ENCODE measurements at regions not wholly inside any gene's neighbourhood (a gene's known extent, or its start where the extent isn't known, plus 50 kb on each side); places are given as distances from the start of the nearest gene placed in this dataset.

DNA sequence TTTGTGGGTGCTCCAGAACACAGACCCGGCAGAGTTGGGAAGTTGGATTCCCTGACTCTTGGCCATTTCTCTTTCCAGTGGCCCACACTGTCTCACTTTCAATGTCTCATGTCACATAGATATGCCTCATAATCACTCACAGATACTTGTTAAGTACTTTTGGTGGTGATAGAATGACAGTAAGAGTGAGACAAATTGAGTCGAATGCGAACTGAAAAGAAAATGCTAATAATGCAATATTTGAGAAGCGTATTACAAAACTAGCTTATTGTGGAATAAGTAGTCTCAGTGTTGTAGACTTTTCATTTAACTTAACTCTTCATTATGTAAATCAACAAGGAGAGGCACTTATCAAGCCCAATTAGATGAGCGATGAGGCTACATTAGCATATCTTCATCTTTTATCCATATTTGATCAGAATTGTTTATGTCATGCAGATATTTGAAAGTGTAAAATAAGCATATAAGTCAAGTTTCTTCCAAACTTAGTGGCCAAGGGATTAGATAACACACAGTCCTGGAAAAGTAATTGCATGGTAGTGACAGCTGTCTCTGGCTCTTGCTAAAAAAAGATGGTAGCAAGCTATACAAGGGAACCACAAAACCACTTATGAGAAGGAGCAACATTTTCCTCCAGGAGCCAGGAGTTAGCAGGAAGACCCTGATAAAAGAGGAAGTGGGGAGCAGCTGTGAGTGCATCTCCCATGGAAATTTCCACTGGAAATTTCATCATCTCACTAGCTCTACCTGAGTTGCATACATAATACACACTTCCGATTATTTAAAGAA lies 243.6 kb downstream of the ARRDC4 start:
- DNase-seq: no peak

DNA sequence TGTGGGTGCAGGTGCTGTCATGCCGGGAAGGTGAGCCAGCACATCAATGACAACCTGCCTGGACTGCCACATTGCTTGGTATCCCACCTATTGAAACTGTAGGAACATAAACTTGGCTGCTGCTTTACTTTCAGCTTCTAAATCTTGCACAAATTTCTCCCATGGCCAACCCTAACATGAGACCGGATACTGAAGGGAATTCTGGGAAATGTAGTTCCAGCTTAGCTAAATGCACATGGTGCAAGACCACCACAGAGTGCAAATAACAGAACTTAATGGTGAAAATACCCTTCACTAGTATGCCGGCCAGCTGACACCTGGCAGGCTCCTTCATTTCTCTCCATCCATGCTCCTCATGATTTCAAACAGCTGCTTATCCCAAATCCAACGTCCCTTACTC lies 247.4 kb downstream of the ARRDC4 start:
- DNase-seq: no peak

DNA sequence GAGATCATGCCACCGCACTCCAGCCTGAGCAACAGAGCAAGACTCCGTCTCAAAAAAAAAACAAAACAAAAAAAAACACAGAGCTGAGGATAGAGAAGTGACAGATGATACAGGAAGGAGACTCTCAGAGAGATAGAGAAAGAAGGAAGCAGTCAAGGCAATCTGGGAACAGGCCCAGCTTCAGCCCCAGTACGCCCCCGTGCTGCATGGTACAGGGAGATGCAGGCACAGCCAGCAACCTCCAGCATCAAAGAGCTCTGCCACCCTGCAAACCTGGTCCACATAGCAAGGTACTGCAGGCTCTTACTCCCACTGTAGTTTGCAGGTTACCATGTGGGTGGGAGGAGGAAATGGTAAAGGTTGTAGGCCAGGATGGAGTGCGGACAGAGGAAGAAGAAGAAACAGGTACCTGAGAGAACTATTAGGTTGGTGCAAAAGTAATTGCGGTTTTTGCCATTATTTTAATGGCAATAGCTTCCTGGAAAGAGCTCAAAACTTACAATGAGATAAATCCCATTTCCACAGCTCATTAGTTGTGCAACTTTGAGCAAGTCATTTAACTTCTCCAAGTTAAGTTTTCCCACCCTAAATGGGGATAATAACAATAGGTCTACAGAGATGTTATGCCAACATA lies 253.0 kb downstream of the ARRDC4 start:
- DNase-seq: no peak

DNA sequence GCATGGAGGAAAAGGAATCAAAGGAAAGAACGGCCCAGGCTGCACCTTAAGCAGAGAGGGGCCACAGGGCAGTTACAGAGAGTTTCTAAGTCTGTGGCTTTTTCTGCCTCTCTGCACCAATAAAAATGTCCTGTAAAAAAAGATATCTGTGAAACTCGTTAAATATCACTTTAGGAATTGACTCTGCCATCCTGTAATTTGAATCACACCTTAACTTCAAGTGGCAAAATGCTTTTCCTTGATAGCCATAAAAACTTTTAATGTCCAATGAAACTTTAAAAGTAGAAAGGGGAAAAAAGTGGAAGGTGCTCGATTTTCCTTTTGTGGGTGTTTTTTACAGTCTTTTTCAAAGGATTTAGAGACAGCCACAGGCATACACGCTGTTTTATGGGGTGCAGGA lies 255.7 kb downstream of the ARRDC4 start:
- no peak for DNase-seq

DNA sequence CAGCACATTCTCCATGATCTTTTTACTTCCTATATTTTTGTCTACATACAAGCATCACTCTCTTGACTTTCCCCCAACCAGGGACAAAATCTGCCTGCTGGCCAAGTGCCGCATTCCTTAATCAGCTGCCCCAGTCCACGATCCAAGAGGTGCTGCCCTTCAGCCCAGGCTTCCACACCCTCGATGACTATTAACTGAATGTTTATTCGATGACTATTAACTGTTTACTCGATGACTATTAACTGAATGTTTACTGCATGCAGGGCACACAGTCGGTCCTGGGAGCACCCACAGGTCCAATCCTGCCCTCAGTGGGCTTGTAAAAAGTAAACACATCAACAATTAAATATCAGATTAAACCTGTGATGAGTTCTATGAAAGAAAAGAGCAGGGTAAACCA lies 256.9 kb downstream of the ARRDC4 start:
- no peak for DNase-seq

DNA sequence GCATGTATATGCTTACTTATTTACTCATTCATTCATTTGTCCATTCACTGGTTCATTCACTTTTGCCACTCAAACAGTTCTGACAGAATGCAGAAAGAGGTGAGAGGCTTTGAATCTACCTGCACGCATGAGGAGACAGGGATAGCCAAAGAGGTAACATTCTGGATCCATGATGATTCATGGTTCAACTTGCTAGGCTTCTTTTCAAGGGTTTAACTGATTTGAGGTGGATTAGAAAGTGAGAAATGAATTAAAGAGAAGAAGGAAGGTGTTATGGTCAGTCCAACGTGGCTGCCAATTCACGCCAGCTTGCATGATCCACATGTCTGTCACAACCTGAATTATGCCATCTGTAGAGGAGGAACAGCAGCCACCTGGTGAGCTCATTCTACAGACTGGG lies 260.6 kb downstream of the ARRDC4 start:
- no peak for DNase-seq

DNA sequence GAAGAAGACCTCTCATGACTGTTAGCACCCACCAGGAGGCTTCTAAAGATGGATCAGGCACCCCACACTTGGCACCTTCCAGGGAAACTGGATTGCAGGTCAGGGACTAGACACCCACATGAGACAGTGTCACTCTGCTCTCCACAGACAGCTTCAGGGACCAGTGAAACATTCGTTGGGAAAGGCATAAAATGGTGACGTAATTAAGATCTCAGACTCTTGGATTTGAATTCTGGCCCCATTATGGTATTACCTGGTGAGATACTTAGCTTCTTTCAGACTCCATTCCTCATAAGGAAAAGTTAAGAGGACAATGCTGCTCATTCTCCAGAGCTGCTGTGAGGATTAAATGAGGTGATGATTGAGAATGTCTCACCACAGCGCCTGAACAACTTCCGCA lies 261.1 kb downstream of the ARRDC4 start:
- no peak for DNase-seq

DNA sequence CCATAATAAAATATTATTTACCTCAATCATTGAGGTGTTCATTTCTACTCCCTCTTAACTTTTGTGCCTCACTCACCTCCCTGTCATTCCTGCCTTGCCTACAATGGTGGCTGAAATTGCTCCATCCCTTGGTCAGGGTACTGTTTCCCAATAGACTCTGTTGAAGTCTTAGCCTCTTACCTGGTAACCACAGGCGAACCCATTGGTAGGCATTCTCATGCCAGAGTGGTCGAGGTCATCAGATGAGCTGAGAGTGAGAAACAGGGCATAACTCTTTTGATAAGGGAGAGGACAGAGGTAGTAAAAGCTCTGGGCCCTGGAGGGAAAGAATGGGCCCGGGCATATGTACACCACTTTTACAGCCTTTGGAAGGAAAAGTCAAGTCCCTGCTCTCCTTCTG lies 265.6 kb downstream of the ARRDC4 start:
- DNase-seq: no peak

DNA sequence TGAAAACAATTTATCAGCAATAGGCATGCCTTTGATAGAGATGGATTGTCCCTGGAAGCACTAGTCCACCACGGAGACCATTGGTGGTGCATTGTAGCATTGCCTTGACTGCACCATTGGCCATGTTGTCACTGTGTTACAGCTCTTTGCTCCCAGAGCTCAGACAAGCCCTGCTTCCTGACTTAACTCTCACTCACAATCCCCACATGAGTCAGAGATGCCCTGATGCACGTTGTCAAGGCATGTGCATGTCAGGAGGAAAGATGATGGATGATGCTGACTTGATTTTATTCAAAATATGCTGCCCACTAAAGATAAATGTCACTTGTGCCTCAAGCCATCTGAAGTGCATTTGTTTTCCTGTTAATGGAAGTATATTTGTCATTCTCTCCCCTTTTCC lies 266.1 kb downstream of the ARRDC4 start:
- DNase-seq: no peak

DNA sequence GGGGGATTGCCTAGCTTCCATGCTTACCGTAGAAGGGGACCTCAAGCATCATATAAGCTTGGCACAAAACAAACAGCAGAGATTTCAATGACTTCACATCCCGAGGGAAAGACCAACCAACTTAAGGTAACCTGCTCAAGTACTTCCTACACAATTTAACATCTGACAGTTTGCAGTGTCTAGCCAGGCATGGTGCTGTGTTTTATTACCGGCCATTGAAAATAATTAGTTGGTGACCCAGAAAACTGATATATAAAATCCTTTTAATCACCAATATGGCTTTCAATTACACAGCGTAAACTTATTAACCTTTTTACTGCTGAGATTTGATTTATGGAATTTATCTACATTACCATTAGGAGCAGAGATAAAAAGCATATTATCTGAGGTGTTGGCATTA lies 268.3 kb downstream of the ARRDC4 start:
- no peak for DNase-seq

DNA sequence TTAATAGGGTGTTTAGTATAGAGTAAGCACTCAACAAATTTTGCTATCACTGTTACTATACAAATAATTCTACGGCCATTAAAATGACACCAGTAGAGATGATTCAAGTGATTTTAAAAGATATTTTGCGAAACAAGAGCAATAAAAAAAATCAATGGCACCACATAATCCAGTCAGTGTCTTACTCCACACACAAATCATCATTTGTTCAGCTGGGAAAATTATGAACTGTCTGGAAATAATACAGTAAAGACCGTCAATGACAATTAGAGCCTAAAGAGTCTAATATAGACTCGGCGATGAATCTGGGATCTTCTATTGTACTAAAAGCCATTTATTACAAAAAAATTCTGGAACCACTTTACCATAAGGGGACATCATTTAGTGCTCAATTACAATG lies 270.5 kb downstream of the ARRDC4 start:
- no peak for DNase-seq

DNA sequence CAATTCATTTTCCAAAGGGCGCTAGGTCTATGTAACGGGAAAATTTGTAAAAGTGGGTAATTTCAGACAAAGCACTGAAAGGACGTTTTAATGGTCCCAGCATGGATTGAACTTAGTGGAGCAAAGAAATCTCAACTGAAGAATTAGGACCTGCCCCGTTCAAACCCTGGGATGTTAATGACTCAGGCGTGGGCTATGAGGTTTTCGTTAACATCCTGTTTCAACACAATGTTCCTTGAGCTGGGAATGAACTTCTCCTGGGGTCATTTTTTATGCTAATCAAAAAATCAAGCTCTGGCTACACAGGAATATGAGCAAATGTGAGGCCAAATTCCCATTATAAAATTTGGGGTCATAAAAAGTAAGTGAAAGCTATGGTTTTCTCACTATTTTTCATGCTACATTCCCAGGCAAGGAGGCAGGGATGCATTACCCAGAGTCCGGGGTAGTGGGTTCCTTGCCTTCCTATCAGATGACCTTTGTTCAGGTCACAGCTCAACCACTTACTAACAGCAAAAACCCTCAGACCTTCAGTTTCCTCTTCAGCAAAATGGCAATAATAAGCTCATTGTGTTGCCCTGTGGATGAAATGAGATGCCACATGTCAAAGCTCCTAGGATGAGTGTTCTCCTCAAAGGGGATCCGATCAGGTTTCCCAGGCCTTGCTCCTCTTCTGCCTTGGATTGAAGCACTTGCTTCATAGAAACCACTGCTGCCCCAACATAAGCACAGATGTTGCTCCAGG lies 271.4 kb downstream of the ARRDC4 start:
- DNase-seq: no peak

DNA sequence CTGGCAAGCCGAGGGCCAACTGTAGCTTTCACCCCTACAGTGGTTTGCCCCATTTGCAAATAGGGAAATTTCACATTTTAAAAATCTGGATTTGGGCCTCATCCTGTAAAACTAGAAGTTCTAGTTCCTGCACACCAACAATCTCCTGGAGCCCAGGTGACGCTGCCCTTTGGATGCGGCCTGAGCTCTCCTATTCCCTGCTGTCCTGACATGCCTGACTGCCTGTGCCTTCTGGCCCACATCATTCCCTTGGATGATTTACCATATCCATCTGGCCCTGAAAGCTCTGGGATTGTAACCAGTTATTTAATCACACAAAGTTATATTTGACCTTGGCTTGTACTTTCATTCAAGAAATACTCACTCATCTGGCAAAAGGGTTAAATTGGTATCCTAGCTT lies 272.3 kb downstream of the ARRDC4 start:
- DNase-seq: no peak

DNA sequence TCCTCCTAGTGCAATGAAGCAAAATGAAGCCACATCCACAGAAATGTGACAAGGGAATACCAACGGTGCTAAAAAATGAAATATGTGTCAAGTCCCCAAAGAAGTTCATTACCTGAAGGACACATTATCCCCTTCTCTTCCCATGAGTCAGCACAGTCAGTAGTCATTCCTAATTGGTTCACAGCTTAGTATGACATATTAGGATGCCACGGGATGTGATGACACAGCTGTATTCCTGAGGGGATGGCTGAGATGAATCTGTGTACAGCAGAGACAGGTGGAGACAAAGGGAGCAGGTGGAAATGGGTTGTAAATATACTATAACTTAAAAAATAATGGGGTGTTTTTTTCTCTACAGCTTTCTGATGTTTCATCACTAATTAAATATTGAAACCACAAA lies 273.4 kb downstream of the ARRDC4 start:
- no peak for DNase-seq

DNA sequence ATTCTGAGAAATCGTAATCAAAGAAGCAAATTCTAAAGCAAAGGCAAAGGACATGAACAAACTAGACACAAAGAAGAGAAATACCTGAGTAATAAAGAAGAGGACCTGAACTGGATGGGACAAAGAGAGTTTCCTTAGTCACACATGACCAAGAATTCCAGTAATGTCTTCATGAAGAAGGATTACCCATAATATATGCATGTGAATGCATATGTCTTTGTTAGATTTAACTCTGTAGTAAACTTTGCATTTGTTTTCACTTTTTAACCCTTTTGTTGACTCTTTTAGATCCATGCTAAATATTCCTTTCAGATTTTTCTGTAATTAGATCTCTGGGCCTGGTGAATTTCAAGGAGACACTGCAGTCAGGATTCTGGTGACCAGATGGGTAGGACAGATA lies 279.8 kb downstream of the ARRDC4 start:
- DNase-seq: no peak

DNA sequence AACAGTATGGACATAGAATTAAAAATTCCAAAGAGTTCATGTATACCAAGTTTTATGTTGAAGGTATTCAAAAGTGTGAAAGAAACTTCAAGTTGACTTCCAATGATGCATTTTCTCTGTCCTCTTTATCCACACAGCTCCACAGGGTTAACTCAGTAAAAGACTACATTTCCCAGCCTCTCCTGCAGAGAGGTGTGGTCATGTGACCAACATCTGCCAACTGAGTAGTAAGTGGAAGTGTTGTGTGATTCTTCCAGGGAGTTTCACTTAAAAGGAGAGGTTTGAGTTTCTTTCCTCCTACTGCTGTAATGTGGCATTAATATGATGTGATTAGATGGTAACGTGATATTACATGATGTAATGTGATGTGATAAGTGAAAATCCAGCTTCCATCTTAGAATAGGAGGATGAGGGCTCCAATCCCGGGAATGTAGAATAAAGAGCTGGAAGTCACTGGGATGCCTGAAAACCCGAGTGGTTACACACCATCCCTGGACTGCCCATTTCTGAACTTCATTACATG lies 280.6 kb downstream of the ARRDC4 start:
- no peak for DNase-seq

DNA sequence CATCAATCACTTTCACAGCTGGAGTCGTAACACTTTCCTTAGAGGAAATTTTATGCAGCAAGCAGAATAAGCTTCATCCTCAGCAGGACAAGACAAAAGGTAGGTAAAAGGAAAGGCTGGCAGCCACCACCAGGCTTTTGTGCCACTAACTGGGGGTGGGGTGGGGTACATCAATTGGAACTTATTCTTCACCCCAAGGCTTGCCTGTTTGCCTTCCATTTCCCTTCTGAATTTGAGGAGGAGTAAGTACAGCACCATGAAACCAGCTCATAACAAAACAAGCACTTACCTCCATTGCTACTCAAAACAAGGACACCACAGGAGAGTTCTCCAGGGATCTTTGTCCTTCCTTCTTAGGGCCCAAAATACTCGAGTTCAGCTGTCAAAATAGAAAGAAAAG lies 296.8 kb downstream of the ARRDC4 start:
- DNase-seq: no peak

DNA sequence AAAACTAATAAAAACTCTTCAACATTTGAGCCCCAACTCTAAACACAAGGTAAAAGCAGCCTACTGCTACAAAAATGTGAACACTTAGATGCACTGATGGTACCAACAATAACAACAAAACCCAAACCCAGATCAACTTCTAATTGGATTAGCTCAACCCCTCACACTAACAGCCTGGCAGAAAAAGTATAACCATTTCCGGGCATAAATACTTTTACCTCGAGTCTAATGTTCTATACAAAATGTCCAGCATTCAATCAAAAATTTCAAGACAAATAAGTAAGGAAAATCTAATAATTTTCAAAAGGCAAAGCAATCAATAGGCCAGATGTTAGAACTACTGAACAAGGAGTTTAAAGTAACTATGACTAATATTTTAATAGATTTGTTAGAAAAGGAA lies 303.3 kb downstream of the ARRDC4 start:
- no peak for DNase-seq

DNA sequence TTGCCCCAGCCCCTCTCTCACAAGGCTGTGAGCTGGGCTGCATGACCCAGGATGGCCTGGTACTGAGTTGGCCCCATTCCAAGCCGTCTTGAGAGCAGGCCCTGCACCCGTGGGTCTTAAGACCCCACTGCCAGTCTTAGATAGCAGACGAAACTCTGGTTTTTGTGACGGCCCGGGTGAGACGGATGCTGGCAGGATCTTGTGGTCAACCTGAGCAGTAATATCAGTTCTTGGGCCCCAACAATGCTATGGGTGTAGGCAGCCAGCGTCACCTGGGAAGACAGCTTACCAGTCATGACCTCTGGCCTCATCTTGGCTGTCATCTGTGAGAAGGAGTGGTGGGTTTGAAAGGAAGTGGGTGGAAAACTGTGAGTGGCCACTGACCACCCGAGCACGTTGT lies 305.8 kb downstream of the ARRDC4 start:
- no peak for DNase-seq

DNA sequence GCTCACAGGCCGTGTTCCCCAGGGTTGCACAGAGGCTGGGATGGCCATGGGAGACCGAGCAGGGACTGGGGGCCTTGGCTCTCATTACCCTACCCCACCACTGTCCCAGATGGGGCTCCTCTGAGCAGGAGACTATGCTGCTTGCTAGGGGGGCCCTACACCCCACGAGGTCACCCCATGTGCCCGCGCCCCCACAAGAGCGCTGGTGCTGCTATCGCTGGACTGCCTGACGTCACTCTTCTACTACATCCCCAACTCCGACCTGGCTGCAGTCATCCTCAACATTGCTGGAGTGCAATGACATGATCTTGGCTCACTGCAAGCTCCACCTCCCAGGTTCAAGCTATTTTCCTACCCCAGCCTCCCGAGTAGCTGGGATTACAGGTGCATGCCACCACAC lies 307.7 kb downstream of the ARRDC4 start:
- DNase-seq: no peak

DNA sequence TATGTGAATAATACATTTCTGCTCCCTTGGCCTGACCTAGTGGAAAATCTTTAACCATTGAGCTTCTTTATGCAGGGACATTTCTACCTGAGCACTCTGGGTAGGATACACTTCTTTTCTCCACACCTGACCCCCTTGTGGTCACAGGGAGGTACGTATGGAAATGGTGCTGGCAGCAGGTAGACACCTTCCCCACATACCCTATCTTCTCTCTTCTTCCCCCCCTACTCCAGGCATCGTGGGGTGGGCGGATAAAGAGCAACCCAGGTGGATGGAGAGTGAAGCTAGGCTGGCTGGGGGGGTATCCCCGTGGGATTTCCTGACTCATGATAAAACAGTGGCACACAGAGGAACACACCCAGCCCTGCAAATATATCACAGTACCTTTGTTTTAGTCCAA lies 312.1 kb downstream of the ARRDC4 start:
- no peak for DNase-seq

DNA sequence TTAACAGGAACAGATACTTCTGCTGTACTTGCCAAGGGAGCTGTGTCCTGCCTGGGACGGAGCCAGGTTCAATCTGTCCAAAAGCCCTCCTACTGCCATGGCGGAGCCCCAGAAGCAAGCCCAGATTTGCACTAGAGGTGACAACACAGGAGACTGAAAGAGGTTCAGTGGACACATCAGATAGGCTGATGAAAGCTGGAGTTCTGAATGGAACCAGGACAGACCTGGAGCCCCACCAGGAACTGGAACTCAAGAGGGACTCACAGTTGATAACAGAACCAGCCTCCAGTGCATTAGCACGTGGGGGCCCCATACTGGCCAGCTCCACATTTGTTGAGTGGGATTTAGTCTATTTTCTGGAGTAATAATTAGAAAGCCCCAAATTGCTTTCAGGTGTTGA lies 315.5 kb downstream of the ARRDC4 start:
- DNase-seq: no peak

DNA sequence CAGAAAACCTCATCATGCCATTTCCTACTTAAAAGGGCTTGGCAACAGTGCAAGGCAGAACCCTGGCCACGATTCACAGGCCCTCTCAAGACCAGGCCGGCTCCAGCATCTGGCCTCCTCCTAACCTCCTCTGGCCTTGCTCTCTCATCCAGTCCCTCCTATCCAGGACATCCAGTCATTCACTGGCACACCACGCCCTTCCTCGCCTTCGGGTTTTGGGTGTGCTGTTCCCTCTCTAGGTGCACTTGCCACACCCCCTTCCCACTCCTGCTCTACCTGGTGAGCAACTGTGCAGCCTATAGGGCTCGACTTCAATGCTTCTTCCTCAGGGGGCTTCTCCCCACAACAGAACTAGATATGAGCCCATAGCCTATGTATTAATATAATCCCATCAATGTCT lies 317.1 kb downstream of the ARRDC4 start:
- no peak for DNase-seq

Data from dermis blood vessel endothelial cell (primary cell).